GM12872 (cell line): ENCODE measurements at regions not wholly inside any gene's neighbourhood (a gene's known extent, or its start where the extent isn't known, plus 50 kb on each side); places are given as distances from the start of the nearest gene placed in this dataset.

Source experiments
- CTCF ChIP-seq: IDR thresholded peaks from 3 replicates; pipeline ENCODE4 v1.5.1; 2011; ENCODE audit warnings: low read depth, mild to moderate bottlenecking, low read length, moderate library complexity; ENCODE audit not compliant: insufficient read depth

GRCh38 chr1:72635719-72636118, 353.4 kb upstream of the NEGR1 start:
- TF ChIP-seq CTCF: no peak

- TF ChIP-seq CTCF: no peak
Measured at GRCh38 chr1:72634946-72635345, 352.6 kb upstream of the NEGR1 start.

GRCh38 chr1:72631449-72631848, 349.1 kb upstream of the NEGR1 start:
- TF ChIP-seq CTCF: no peak

GRCh38 chr1:72623299-72623708, 341.0 kb upstream of the NEGR1 start:
- TF ChIP-seq CTCF: peak; percentile 59

- no peak for TF ChIP-seq CTCF
Measured at GRCh38 chr1:72620453-72620852, 338.1 kb upstream of the NEGR1 start.

- TF ChIP-seq CTCF: no peak
Measured at GRCh38 chr1:72606216-72606810, 324.0 kb upstream of the NEGR1 start.

- TF ChIP-seq CTCF: no peak
Measured at GRCh38 chr1:72601035-72601674, 318.8 kb upstream of the NEGR1 start.
